ENCODE measurements at regions not wholly inside any gene's neighbourhood (a gene's known extent, or its start where the extent isn't known, plus 50 kb on each side); places are given as distances from the start of the nearest gene placed in this dataset.

DNA sequence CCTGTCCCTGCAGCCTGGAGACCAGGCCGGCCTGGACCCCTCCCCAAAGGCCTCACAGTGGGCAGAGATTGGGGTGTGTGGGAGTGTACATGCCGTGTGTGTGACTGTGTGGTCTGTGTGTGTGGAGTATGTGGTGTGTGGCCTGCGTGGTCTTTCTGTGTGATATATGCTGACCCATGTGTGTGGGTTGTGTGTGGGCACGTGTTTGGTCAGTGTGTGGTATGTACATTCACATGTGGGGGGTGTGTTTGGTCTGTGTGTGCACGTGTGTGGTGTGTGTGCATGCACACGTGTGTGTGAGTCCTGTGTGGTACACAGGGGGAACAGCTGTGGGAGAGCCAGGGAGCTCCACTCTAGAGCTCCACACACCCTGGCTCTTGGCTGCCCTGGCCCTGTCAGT lies 1185.1 kb downstream of the BRD1 start:
- TF ChIP-seq, protein P1, sequence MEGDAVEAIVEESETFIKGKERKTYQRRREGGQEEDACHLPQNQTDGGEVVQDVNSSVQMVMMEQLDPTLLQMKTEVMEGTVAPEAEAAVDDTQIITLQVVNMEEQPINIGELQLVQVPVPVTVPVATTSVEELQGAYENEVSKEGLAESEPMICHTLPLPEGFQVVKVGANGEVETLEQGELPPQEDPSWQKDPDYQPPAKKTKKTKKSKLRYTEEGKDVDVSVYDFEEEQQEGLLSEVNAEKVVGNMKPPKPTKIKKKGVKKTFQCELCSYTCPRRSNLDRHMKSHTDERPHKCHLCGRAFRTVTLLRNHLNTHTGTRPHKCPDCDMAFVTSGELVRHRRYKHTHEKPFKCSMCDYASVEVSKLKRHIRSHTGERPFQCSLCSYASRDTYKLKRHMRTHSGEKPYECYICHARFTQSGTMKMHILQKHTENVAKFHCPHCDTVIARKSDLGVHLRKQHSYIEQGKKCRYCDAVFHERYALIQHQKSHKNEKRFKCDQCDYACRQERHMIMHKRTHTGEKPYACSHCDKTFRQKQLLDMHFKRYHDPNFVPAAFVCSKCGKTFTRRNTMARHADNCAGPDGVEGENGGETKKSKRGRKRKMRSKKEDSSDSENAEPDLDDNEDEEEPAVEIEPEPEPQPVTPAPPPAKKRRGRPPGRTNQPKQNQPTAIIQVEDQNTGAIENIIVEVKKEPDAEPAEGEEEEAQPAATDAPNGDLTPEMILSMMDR (IDR thresholded peaks at IDR 0.05): no peak
- no peak for TF ChIP-seq ZFX (IDR thresholded peaks at IDR 0.05; ENCODE audit: borderline replicate concordance)
